SK-N-SH treated with all-trans-retinoic acid at 6 μM for 48 hours (cell line): ENCODE measurements at regions not wholly inside any gene's neighbourhood (a gene's known extent, or its start where the extent isn't known, plus 50 kb on each side); places are given as distances from the start of the nearest gene placed in this dataset.

Source experiments
- ATAC-seq: fragments of 200-7000 bp; cut with Tn5 transposase; 3 replicates; pipeline ENCODE4 v1.9.1; 2020; ENCODE audit warnings: mild to moderate bottlenecking, moderate library complexity
- ARNTL ChIP-seq: fragments of 450-650 bp; formaldehyde crosslinking; IDR thresholded peaks from 2 replicates; pipeline ENCODE4 v1.5.0; 2020; ENCODE audit warnings: low read depth, mild to moderate bottlenecking, moderate library complexity, borderline replicate concordance
- BACH2 ChIP-seq: fragments of 250-450 bp; sonication (Bioruptor Pico); IDR thresholded peaks from 2 replicates; pipeline ENCODE4 v1.9.0; 2021; ENCODE audit warnings: mild to moderate bottlenecking, borderline replicate concordance
- CREB5 ChIP-seq: fragments of 250-450 bp; sonication (Bioruptor Pico); IDR thresholded peaks from 2 replicates; pipeline ENCODE4 v1.5.1; 2020; ENCODE audit warnings: low read depth, mild to moderate bottlenecking, moderate library complexity
- CSDC2 ChIP-seq: fragments of 250-450 bp; sonication (Bioruptor Pico); IDR thresholded peaks from 2 replicates; pipeline ENCODE4 v1.5.0; 2020; ENCODE audit warnings: mild to moderate bottlenecking, moderate library complexity
- CSRNP3 ChIP-seq: fragments of 250-450 bp; sonication (Bioruptor Pico); IDR thresholded peaks from 2 replicates; pipeline ENCODE4 v1.5.1; 2021; ENCODE audit warnings: mild to moderate bottlenecking, moderate library complexity
- ESRRG ChIP-seq: fragments of 250-450 bp; sonication (Bioruptor Pico); IDR thresholded peaks from 2 replicates; pipeline ENCODE4 v1.6.1; 2021; ENCODE audit warnings: mild to moderate bottlenecking
- GLIS3 ChIP-seq: fragments of 250-450 bp; sonication (Bioruptor Pico); IDR thresholded peaks from 2 replicates; pipeline ENCODE4 v1.5.0; 2020; ENCODE audit warnings: mild to moderate bottlenecking, moderate library complexity
- ISL1 ChIP-seq: fragments of 250-450 bp; sonication (Bioruptor Pico); IDR thresholded peaks from 2 replicates; pipeline ENCODE4 v2.1.2; 2022; ENCODE audit warnings: mild to moderate bottlenecking, moderate library complexity
- PATZ1 ChIP-seq: fragments of 250-450 bp; sonication (Bioruptor Pico); IDR thresholded peaks from 2 replicates; pipeline ENCODE4 v1.8.0; 2020; ENCODE audit warnings: mild to moderate bottlenecking, moderate library complexity, borderline replicate concordance
- POU6F1 ChIP-seq: fragments of 250-450 bp; sonication (Bioruptor Pico); IDR thresholded peaks from 2 replicates; pipeline ENCODE4 v1.8.0; 2021; ENCODE audit warnings: low read depth, mild to moderate bottlenecking, moderate library complexity, borderline replicate concordance
- PPARA ChIP-seq: fragments of 250-450 bp; sonication (Bioruptor Pico); IDR thresholded peaks from 2 replicates; pipeline ENCODE4 v1.5.0; 2020; ENCODE audit warnings: mild to moderate bottlenecking, borderline replicate concordance
- RARB ChIP-seq: fragments of 250-450 bp; sonication (Bioruptor Pico); IDR thresholded peaks from 2 replicates; pipeline ENCODE4 v1.8.0; 2021; ENCODE audit warnings: mild to moderate bottlenecking, moderate library complexity
- SNAI2 ChIP-seq: fragments of 250-450 bp; sonication (Bioruptor Pico); IDR thresholded peaks from 2 replicates; pipeline ENCODE4 v1.5.0; 2020; ENCODE audit warnings: mild to moderate bottlenecking, moderate library complexity
- TCF4 ChIP-seq: fragments of 250-450 bp; sonication (Bioruptor Pico); IDR thresholded peaks from 2 replicates; pipeline ENCODE4 v1.8.0; 2021; ENCODE audit warnings: mild to moderate bottlenecking, moderate library complexity, borderline replicate concordance
- TOX ChIP-seq: fragments of 250-450 bp; sonication (Bioruptor Pico); IDR thresholded peaks from 2 replicates; pipeline ENCODE4 v1.8.0; 2021; ENCODE audit warnings: mild to moderate bottlenecking, moderate library complexity, borderline replicate concordance
- TSHZ2 ChIP-seq: fragments of 250-450 bp; sonication (Bioruptor Pico); IDR thresholded peaks from 2 replicates; pipeline ENCODE4 v1.5.0; 2020; ENCODE audit warnings: mild to moderate bottlenecking, moderate library complexity
- ZC3H10 ChIP-seq: fragments of 250-450 bp; sonication (Bioruptor Pico); IDR thresholded peaks from 2 replicates; pipeline ENCODE4 v1.5.1; 2021; ENCODE audit warnings: mild to moderate bottlenecking, moderate library complexity
- ZFP3 ChIP-seq: fragments of 250-450 bp; sonication (Bioruptor Pico); IDR thresholded peaks from 2 replicates; pipeline ENCODE4 v1.5.0; 2020; ENCODE audit warnings: mild to moderate bottlenecking, moderate library complexity
- ZNF565 ChIP-seq: fragments of 450-650 bp; formaldehyde crosslinking; conservative IDR thresholded peaks from 2 replicates; pipeline ENCODE4 v1.5.0; 2020; ENCODE audit warnings: low read depth, mild to moderate bottlenecking, moderate library complexity
- ZNF70 ChIP-seq: fragments of 450-650 bp; formaldehyde crosslinking; IDR thresholded peaks from 2 replicates; pipeline ENCODE4 v1.5.0; 2020; ENCODE audit warnings: mild to moderate bottlenecking, moderate library complexity

- TF ChIP-seq TOX (CRISPR knock-in tag) (no peak), CSDC2 (CRISPR knock-in tag) (no peak), BACH2 (CRISPR knock-in tag) (no peak), RARB (CRISPR knock-in tag) (no peak), ZFP3 (no peak), TCF4 (CRISPR knock-in tag) (no peak), PPARA (CRISPR knock-in tag) (no peak), CREB5 (CRISPR knock-in tag) (no peak), POU6F1 (no peak), SNAI2 (CRISPR knock-in tag) (no peak), ARNTL (CRISPR knock-in tag) (no peak), TSHZ2 (no peak), GLIS3 (no peak)
- no peak for ATAC-seq
Measured at GRCh38 chr1:22241811-22242210, 98.9 kb upstream of the WNT4 start.

GRCh38 chr1:22245100-22245650 lies 102.3 kb upstream of the WNT4 start:
- TF ChIP-seq ARNTL (CRISPR knock-in tag) (no peak), PPARA (CRISPR knock-in tag) (no peak), POU6F1 (no peak), GLIS3 (no peak), PATZ1 (CRISPR knock-in tag) (no peak), SNAI2 (CRISPR knock-in tag) (no peak)
- ATAC-seq: no peak

- ATAC-seq: no peak
- TF ChIP-seq ZNF70 (CRISPR knock-in tag) (no peak), ZNF565 (CRISPR knock-in tag) (no peak), PATZ1 (CRISPR knock-in tag) (no peak), POU6F1 (no peak), ZC3H10 (no peak), ISL1 (no peak), RARB (CRISPR knock-in tag) (no peak), CSRNP3 (CRISPR knock-in tag) (no peak), ESRRG (CRISPR knock-in tag) (no peak)
- TF ChIP-seq, all 23 proteins: peak for 0
Measured at GRCh38 chr1:22245726-22246125, 102.8 kb upstream of the WNT4 start.
